HEK293 (cell line): ENCODE measurements at regions not wholly inside any gene's neighbourhood (a gene's known extent, or its start where the extent isn't known, plus 50 kb on each side); places are given as distances from the start of the nearest gene placed in this dataset.

Experiments used
- RBAK ChIP-seq: fragments of 450-650 bp; formaldehyde crosslinking; IDR thresholded peaks from 2 replicates; pipeline ENCODE4 v1.5.1; 2016; ENCODE audit warnings: missing biosample characterization, missing genetic modification characterization
- TCF7L2 ChIP-seq: IDR thresholded peaks from 2 replicates; pipeline ENCODE4 v1.6.1; 2011; ENCODE audit warnings: low read depth, mild to moderate bottlenecking, inconsistent platforms, low read length, moderate library complexity, borderline replicate concordance
- ZIC2 ChIP-seq: fragments of 450-650 bp; formaldehyde crosslinking; IDR thresholded peaks from 2 replicates; pipeline ENCODE4 v1.5.1; 2016; ENCODE audit warnings: missing biosample characterization, missing genetic modification characterization
- ZNF549 ChIP-seq: fragments of 450-650 bp; IDR thresholded peaks from 2 replicates; pipeline ENCODE4 v1.5.1; 2018; ENCODE audit warnings: missing biosample characterization, missing genetic modification characterization, mild to moderate bottlenecking, inconsistent platforms, moderate library complexity
- ZNF624 ChIP-seq: fragments of 450-650 bp; formaldehyde crosslinking; IDR thresholded peaks from 2 replicates; pipeline ENCODE4 v1.5.1; 2017; ENCODE audit warnings: missing biosample characterization, missing genetic modification characterization
- ZNF660 ChIP-seq: fragments of 450-650 bp; IDR thresholded peaks from 2 replicates; pipeline ENCODE4 v1.5.1; 2018; ENCODE audit warnings: missing biosample characterization, mild to moderate bottlenecking, missing genetic modification characterization
- TF ChIP-seq, protein P1 (sequence below): fragments of 450-650 bp; formaldehyde crosslinking; IDR thresholded peaks from 2 replicates; pipeline ENCODE4 v1.5.1; 2016; ENCODE audit warnings: missing biosample characterization, missing genetic modification characterization
- TF ChIP-seq, protein P2 (sequence below): fragments of 450-650 bp; formaldehyde crosslinking; IDR thresholded peaks from 2 replicates; pipeline ENCODE4 v1.5.1; 2017; ENCODE audit warnings: missing biosample characterization, missing genetic modification characterization

DNA sequence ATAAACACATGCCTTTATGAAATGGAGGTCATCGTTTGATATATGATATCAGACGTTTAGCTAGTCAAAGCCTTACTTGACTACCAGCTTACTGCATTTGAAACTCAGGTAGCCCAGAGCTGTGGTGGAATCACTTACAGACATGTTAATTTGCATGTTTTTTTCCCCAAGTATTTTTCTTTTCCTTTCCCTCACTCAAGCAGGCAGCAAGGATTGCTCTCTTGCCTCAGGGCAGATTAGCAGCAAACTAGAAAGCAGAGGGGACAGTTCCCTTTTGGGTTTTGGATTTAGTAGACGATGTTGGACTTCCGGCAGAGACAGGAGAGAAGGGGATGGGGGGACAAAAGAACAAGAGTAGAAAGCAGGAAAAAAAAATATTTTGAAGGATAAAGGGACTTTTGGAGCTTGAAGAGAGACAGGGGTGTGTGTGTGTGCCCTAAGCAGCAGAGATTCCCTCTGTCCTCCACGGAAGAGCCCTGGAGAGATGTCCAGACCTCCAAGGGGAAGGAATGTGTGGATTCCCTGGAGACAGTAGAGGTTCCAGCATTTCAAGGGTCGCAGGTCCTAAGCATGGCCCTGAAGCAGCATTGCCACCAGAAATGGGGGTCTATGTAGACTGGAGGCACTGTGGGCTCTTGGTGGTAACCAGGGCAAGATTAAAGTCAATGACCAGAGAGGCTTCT is 86.8 kb upstream of the CADPS start:
- TF ChIP-seq TCF7L2 (no peak), ZNF660 (tag by site-specific recombination) (no peak), ZNF549 (tag by site-specific recombination) (no peak), ZNF624 (tag by site-specific recombination) (no peak), ZIC2 (tag by site-specific recombination) (no peak), RBAK (tag by site-specific recombination) (no peak)
- TF ChIP-seq, protein P1, sequence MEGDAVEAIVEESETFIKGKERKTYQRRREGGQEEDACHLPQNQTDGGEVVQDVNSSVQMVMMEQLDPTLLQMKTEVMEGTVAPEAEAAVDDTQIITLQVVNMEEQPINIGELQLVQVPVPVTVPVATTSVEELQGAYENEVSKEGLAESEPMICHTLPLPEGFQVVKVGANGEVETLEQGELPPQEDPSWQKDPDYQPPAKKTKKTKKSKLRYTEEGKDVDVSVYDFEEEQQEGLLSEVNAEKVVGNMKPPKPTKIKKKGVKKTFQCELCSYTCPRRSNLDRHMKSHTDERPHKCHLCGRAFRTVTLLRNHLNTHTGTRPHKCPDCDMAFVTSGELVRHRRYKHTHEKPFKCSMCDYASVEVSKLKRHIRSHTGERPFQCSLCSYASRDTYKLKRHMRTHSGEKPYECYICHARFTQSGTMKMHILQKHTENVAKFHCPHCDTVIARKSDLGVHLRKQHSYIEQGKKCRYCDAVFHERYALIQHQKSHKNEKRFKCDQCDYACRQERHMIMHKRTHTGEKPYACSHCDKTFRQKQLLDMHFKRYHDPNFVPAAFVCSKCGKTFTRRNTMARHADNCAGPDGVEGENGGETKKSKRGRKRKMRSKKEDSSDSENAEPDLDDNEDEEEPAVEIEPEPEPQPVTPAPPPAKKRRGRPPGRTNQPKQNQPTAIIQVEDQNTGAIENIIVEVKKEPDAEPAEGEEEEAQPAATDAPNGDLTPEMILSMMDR (tag by site-specific recombination) = no peak
- TF ChIP-seq, protein P2, sequence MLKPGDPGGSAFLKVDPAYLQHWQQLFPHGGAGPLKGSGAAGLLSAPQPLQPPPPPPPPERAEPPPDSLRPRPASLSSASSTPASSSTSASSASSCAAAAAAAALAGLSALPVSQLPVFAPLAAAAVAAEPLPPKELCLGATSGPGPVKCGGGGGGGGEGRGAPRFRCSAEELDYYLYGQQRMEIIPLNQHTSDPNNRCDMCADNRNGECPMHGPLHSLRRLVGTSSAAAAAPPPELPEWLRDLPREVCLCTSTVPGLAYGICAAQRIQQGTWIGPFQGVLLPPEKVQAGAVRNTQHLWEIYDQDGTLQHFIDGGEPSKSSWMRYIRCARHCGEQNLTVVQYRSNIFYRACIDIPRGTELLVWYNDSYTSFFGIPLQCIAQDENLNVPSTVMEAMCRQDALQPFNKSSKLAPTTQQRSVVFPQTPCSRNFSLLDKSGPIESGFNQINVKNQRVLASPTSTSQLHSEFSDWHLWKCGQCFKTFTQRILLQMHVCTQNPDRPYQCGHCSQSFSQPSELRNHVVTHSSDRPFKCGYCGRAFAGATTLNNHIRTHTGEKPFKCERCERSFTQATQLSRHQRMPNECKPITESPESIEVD = no peak
